ENCODE measurements at regions not wholly inside any gene's neighbourhood (a gene's known extent, or its start where the extent isn't known, plus 50 kb on each side); places are given as distances from the start of the nearest gene placed in this dataset.

GRCh38 chr7:13151978-13152377, 464.5 kb downstream of the ARL4A start:
- POLR2A ChIA-PET: no interaction called here
- no TSS peak for BruUV-seq (replicated peaks)
- no peaks in the 10 kb centered on the region for H3K9me3 ChIP-seq (replicated peaks; ENCODE audit: control insufficient read depth, insufficient read depth, low read length)
- no peak overlapping the region for H3K27ac ChIP-seq (ENCODE audit: insufficient read depth, low read depth, low read length)
- H2AFZ ChIP-seq (ENCODE audit: low read depth, low read length): no peak overlapping the region
- CTCF ChIA-PET: interaction anchor here (1.0 kb wide), 1 partner anchor 23 kb away, joined by 3 read pairs; no protein-coding TSS in a partner anchor
- no peaks in the 10 kb centered on the region for H3K9me1 ChIP-seq (replicated peaks; ENCODE audit: control insufficient read depth, extremely low read depth, insufficient read depth, low read length)
- no peaks in the 10 kb centered on the region for H3K79me2 ChIP-seq (ENCODE audit: control insufficient read depth, insufficient read depth, low read length)
- H4K20me1 ChIP-seq (replicated peaks; ENCODE audit: control insufficient read depth, extremely low read depth, insufficient read depth, low read length): no peaks in the 10 kb centered on the region
- H3K4me2 ChIP-seq (ENCODE audit: insufficient read depth, low read length): no peak overlapping the region
- no peaks in the 10 kb centered on the region for H3K36me3 ChIP-seq (ENCODE audit: control insufficient read depth in 2 of 2, extremely low read depth in 1 of 2, insufficient read depth in 2 of 2, low read length in 2 of 2)
- DNase-seq (ENCODE audit: low read depth, low spot score): no peak
- intact Hi-C loops (cut with micrococcal nuclease): no loop called here
- H3K4me3 ChIP-seq (replicated peaks in 1 of 3; ENCODE audit: insufficient read depth in 1 of 3, low read depth in 1 of 3, low read length in 3 of 3): no peak overlapping the region
- no peak for FAIRE-seq
- H3K4me1 ChIP-seq (ENCODE audit: control insufficient read depth, extremely low read depth, insufficient read depth, low read length): no peaks in the 10 kb centered on the region
- H3K27me3 ChIP-seq (ENCODE audit: control insufficient read depth in 2 of 2, insufficient read depth in 2 of 2, low read length in 2 of 2): no peaks in the 10 kb centered on the region
- dilution Hi-C loops (cut with MboI; ENCODE audit: extremely low pct_ligation_motif_present, low sequenced_read_pairs): no loop called here
- no peak overlapping the region for H3K9ac ChIP-seq (replicated peaks; ENCODE audit: extremely low read depth, insufficient read depth, low read length)
- TF ChIP-seq JUN (IDR thresholded peaks at IDR 0.05; ENCODE audit: borderline replicate concordance, insufficient read depth, insufficient read length, low read depth) (peak; percentile 45), POLR2A (IDR thresholded peaks at IDR 0.05; ENCODE audit: low read depth, low read length) (no peak)

- Histone ChIP-seq H3K4me3 (replicated peaks in 1 of 3; ENCODE audit: insufficient read depth in 1 of 3, low read depth in 1 of 3, low read length in 3 of 3) (no peak overlapping the region), H3K4me1 (ENCODE audit: control insufficient read depth, extremely low read depth, insufficient read depth, low read length) (no peaks in the 10 kb centered on the region), H3K9me3 (replicated peaks; ENCODE audit: control insufficient read depth, insufficient read depth, low read length) (no peaks in the 10 kb centered on the region), H3K79me2 (ENCODE audit: control insufficient read depth, insufficient read depth, low read length) (no peaks in the 10 kb centered on the region), H3K27ac (ENCODE audit: insufficient read depth, low read depth, low read length) (no peak overlapping the region), H3K27me3 (ENCODE audit: control insufficient read depth in 2 of 2, insufficient read depth in 2 of 2, low read length in 2 of 2) (no peaks in the 10 kb centered on the region), H3K9me1 (replicated peaks; ENCODE audit: control insufficient read depth, extremely low read depth, insufficient read depth, low read length) (no peaks in the 10 kb centered on the region), H4K20me1 (replicated peaks; ENCODE audit: control insufficient read depth, extremely low read depth, insufficient read depth, low read length) (no peaks in the 10 kb centered on the region), H3K36me3 (ENCODE audit: control insufficient read depth in 2 of 2, extremely low read depth in 1 of 2, insufficient read depth in 2 of 2, low read length in 2 of 2) (no peaks in the 10 kb centered on the region), H3K9ac (replicated peaks; ENCODE audit: extremely low read depth, insufficient read depth, low read length) (no peak overlapping the region), H3K4me2 (ENCODE audit: insufficient read depth, low read length) (no peak overlapping the region), H2AFZ (ENCODE audit: low read depth, low read length) (no peak overlapping the region)
- dilution Hi-C loops (cut with MboI; ENCODE audit: extremely low pct_ligation_motif_present, low sequenced_read_pairs) (no loop called here), intact Hi-C loops (cut with micrococcal nuclease) (no loop called here)
- BruUV-seq (replicated peaks): no TSS peak
- no peak for TF ChIP-seq POLR2AphosphoS5 (IDR thresholded peaks at IDR 0.05; ENCODE audit: insufficient read depth, low read depth, low read length)
- no peak for TF ChIP-seq FOS (IDR thresholded peaks at IDR 0.05; ENCODE audit: borderline replicate concordance, insufficient read depth, low read length)
- no peak for TF ChIP-seq POLR2A (IDR thresholded peaks at IDR 0.05; ENCODE audit: low read depth, low read length)
- no peak for TF ChIP-seq MAX (IDR thresholded peaks at IDR 0.05; ENCODE audit: insufficient read depth, insufficient read length)
- TF ChIP-seq JUN (IDR thresholded peaks at IDR 0.05; ENCODE audit: borderline replicate concordance, insufficient read depth, insufficient read length, low read depth): no peak
- no peak for TF ChIP-seq GATA2 (IDR thresholded peaks at IDR 0.05; ENCODE audit: insufficient read depth, insufficient read length, low read depth, low read length)
- no peak for TF ChIP-seq CTCF (IDR thresholded peaks at IDR 0.05; ENCODE audit: extremely low read depth in 1 of 2, insufficient read depth in 1 of 2, low read depth in 1 of 2, low read length in 2 of 2)
- no peak for TF ChIP-seq MYC (IDR thresholded peaks at IDR 0.05; ENCODE audit: low read depth, low read length)
- TF ChIP-seq EZH2 (IDR thresholded peaks at IDR 0.05; ENCODE audit: borderline replicate concordance, low read depth, low read length, severe bottlenecking): no peak
- ChIA-PET POLR2A (no interaction called here), CTCF (interaction anchor here (1.0 to 1.3 kb wide), 2 partner anchors 22 to 466 kb away, joined by 3 read pairs; no protein-coding TSS in a partner anchor)
- FAIRE-seq (no peak), DNase-seq (ENCODE audit: low read depth, low spot score) (no peak)
Observed at GRCh38 chr7:13152755-13153154, 465.3 kb downstream of the ARL4A start.

Data from endothelial cell of umbilical vein (primary cell).